HCT116 (cell line): ENCODE measurements at regions not wholly inside any gene's neighbourhood (a gene's known extent, or its start where the extent isn't known, plus 50 kb on each side); places are given as distances from the start of the nearest gene placed in this dataset.
"Not testable (repeated sequence)": the region's sequence is repeated elsewhere in the genome, so short reads cannot be mapped to it uniquely, and the experiment has no call there.

ENCODE experiments used
- CTCF ChIP-seq, 3 experiments: fragments of 200-600 bp in 1 of 3; sonication (generic) in 1 of 3; IDR thresholded peaks in 2 of 3; conservative IDR thresholded peaks in 1 of 3; 2 replicates each; pipeline ENCODE4 v1.5.1; 2012 to 2017; ENCODE audit warnings: low read depth in 2 of 3, low read length in 2 of 3, antibody characterized with exemption in 1 of 3, borderline replicate concordance in 1 of 3, control low read depth in 1 of 3, mild to moderate bottlenecking in 1 of 3, mixed read lengths in 1 of 3, mixed run types in 1 of 3, moderate library complexity in 1 of 3; ENCODE audit not compliant: insufficient read depth in 1 of 3
- EGR1 ChIP-seq: IDR thresholded peaks from 2 replicates; pipeline ENCODE4 v1.6.1; 2012; ENCODE audit warnings: low read depth
- EZH2 ChIP-seq: fragments of 200-600 bp; sonication (generic); IDR thresholded peaks from 2 replicates; pipeline ENCODE4 v1.6.1; 2017; ENCODE audit warnings: antibody characterized with exemption, mixed run types
- JUND ChIP-seq: IDR thresholded peaks from 2 replicates; pipeline ENCODE4 v1.6.1; 2012
- POLR2A ChIP-seq: IDR thresholded peaks from 2 replicates; pipeline ENCODE4 v1.7.0; 2011; ENCODE audit warnings: borderline replicate concordance; ENCODE audit not compliant: insufficient read depth, insufficient read length; ENCODE audit errors: extremely low read depth
- POLR2AphosphoS5 ChIP-seq: IDR thresholded peaks from 2 replicates; pipeline ENCODE4 v1.6.1; 2011; ENCODE audit warnings: mild to moderate bottlenecking, low read depth, low read length, moderate library complexity
- RAD21 ChIP-seq: IDR thresholded peaks from 2 replicates; pipeline ENCODE4 v1.6.1; 2012; ENCODE audit warnings: low read depth, mild to moderate bottlenecking
- SRF ChIP-seq: IDR thresholded peaks from 2 replicates; pipeline ENCODE4 v1.6.1; 2012; ENCODE audit warnings: low read depth
- YY1 ChIP-seq: IDR thresholded peaks from 2 replicates; pipeline ENCODE4 v1.6.1; 2011; ENCODE audit warnings: low read length, low read depth, moderate library complexity, mild to moderate bottlenecking; ENCODE audit not compliant: insufficient replicate concordance; ENCODE audit errors: extremely low read depth
- TF ChIP-seq, protein P1 (sequence below): IDR thresholded peaks from 2 replicates; pipeline ENCODE4 v1.6.1; 2012

DNA sequence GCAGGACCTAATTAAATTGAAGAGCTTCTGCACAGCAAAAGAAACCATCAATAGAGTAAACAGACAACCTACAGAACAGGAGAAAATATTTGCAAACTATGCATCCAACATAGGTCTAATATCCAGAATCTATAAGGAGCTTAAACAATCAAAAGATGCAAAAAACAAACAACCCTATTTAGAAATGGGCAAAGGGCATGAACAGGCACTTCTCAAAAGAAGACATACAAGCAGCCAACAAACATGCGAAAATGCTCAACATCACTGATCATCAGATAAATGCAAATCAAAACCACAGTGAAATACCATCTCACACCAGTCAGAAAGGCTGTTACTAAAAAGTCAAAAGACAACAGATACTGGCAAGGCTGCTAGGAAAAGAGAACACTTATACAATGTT, 189.2 kb downstream of the CYP26B1 start:
- TF ChIP-seq POLR2A; CTCF (IDR thresholded peaks at IDR 0.05 in 2 of 3, conservative IDR thresholded peaks at IDR 0.05 in 1 of 3; ENCODE audit: borderline replicate concordance in 1 of 3, insufficient read depth in 1 of 3, low read depth in 2 of 3, low read length in 2 of 3); JUND; EZH2; RAD21; POLR2AphosphoS5; YY1; EGR1; SRF: not testable (repeated sequence)
- TF ChIP-seq, protein P1, sequence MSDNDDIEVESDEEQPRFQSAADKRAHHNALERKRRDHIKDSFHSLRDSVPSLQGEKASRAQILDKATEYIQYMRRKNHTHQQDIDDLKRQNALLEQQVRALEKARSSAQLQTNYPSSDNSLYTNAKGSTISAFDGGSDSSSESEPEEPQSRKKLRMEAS: not testable (repeated sequence)
